RWPE1 (cell line): ENCODE measurements at regions not wholly inside any gene's neighbourhood (a gene's known extent, or its start where the extent isn't known, plus 50 kb on each side); places are given as distances from the start of the nearest gene placed in this dataset.

Experiments used
- CTCF ChIA-PET: fragments of 350-600 bp; sonication (Branson Sonifier 250); formaldehyde crosslinking; extraction: SDS; loops from one replicate; lab custom pipeline; 2021; lab: Yijun Ruan, JAX
- POLR2A ChIA-PET: fragments of 400-600 bp; formaldehyde crosslinking; extraction: SDS; loops from one replicate; lab custom pipeline; 2020; ENCODE audit warnings: antibody characterized with exemption; ENCODE audit not compliant: low non-redundant PET; lab: Yijun Ruan, JAX
- DNase-seq: peaks from one replicate; pipeline ENCODE4 v3.0.0; 2012; ENCODE audit warnings: low spot score
- H3K27ac ChIP-seq: fragments of 450-650 bp; 2 replicates; pipeline ENCODE4 v1.5.1; 2017
- TF ChIP-seq, protein P1 (sequence below): fragments of 450-650 bp; conservative IDR thresholded peaks from 2 replicates; pipeline ENCODE4 v1.5.1; 2017; ENCODE audit warnings: low read depth, mild to moderate bottlenecking

DNA sequence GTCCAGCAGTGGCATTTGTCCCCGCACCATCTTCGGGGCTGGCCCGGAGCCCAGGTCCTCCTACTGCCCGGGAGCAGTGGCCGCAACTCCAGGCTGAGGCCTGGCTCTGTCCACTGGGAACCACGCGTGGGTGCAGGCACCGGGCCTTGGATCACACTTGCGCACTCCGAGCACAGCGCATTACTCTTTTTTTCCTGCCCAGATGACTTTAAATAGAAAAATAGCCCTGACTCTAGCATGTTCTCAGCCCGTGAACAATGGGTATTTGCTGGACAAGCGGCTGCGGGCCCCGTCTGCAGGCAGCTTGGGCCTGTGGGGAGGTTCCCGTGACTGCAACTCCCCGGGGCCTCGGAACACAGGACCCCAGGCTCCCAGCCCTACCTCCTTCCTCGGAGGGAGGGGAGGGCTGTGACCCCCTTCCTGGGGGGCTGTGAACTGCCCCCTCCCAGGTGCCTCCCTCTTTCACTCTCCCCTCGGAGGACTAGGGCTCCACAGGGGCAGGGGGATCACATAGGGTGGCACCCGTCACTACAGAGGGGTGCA is 162.2 kb downstream of the TBXT start:
- CTCF ChIA-PET, result interaction anchor here (1.0 kb wide), 1 partner anchor 42 kb away, joined by 3 read pairs; no protein-coding TSS in a partner anchor
- H3K27ac ChIP-seq, result no peak overlapping the region
- POLR2A ChIA-PET, result no interaction called here
- DNase-seq, result peak; percentile 15
- TF ChIP-seq, protein P1, sequence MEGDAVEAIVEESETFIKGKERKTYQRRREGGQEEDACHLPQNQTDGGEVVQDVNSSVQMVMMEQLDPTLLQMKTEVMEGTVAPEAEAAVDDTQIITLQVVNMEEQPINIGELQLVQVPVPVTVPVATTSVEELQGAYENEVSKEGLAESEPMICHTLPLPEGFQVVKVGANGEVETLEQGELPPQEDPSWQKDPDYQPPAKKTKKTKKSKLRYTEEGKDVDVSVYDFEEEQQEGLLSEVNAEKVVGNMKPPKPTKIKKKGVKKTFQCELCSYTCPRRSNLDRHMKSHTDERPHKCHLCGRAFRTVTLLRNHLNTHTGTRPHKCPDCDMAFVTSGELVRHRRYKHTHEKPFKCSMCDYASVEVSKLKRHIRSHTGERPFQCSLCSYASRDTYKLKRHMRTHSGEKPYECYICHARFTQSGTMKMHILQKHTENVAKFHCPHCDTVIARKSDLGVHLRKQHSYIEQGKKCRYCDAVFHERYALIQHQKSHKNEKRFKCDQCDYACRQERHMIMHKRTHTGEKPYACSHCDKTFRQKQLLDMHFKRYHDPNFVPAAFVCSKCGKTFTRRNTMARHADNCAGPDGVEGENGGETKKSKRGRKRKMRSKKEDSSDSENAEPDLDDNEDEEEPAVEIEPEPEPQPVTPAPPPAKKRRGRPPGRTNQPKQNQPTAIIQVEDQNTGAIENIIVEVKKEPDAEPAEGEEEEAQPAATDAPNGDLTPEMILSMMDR, result no peak

DNA sequence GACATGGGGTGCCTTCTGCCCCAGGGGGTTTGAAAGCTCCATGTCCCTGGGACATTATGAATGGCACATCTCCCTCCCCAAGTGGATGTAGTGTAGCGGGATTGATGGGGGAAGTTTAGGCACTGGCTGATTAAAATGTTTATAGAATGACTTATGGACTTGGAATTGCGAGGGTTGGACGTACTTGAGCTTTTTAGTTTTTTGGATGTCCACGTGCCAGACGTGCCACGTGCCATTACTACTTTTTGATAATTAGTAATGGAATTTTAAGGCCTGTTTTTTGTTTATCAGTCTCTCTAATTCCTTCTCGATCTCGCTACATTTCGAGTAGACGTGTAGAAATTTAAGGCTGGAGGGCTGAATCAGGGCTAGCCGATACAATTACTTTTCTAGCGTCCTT is 162.8 kb downstream of the TBXT start:
- no peak overlapping the region for H3K27ac ChIP-seq
- TF ChIP-seq, protein P1, result no peak
- ChIA-PET POLR2A (no interaction called here), CTCF (no interaction called here)
- no peak for DNase-seq

DNA sequence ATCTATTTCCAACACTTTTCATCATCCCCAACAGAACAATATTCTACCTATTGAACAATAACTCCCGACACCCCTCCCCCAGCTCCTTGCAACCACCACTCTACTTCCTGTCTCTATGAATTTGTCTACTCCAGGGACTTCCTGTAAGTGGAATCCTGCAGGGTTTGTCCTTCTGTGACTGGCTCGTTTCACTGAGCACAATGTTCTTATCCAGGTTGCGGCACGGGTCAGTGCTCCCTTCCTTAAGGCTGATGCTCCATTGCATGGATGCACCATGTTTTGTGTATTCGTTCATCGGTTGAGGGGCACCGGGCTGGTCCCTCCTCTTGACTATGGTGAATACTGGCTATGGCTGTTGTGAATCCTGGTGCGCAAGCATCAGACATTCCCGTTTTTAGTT is 163.2 kb downstream of the TBXT start:
- TF ChIP-seq, protein P1, result no peak
- CTCF ChIA-PET, result no interaction called here
- DNase-seq, result no peak
- H3K27ac ChIP-seq, result no peak overlapping the region
- POLR2A ChIA-PET, result no interaction called here

DNA sequence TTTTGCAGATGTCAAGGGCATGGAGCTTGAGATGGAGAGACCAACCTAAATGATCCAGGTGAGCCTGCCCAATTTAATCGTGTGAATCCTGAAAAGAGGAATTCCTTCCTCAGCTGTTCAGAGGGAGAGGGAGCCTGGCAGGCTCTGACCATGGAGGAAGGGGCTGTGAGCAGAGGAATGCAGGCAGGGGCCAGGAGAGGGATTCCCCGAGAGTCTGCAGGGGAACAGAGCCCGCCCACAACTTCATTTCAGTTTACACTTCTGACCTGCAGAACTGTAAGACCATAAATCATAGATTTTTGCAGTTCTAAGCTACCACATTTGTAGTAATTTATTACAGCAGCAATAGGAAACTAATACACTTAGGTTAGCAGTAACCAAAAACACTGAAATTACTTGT is 164.1 kb downstream of the TBXT start:
- CTCF ChIA-PET, result no interaction called here
- TF ChIP-seq, protein P1, result no peak
- no peak overlapping the region for H3K27ac ChIP-seq
- DNase-seq, result no peak
- POLR2A ChIA-PET, result no interaction called here

DNA sequence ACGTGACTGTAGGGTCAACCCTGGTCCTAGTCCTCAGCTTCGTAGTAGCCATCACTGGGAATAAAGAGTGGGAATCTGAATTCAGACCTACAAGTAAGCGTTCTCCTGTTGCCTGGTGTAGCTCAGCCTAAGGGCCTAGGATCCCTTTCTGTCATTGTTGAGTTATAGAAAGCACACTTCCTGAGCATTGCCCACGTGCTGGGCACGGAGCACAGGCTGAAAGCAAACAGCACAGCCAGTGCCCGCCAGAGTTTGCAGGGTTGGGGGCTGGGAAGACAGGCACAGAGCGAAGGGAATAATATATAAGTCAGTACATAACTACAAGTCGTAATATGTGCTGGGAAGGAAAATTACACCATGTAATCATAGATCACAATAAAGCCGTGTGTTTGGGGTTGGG is 166.3 kb downstream of the TBXT start:
- H3K27ac ChIP-seq, result no peak overlapping the region
- POLR2A ChIA-PET, result no interaction called here
- CTCF ChIA-PET, result interaction anchor here (0.7 kb wide), 1 partner anchor 18 kb away, joined by 3 read pairs; no protein-coding TSS in a partner anchor
- TF ChIP-seq, protein P1, result no peak
- DNase-seq, result no peak

DNA sequence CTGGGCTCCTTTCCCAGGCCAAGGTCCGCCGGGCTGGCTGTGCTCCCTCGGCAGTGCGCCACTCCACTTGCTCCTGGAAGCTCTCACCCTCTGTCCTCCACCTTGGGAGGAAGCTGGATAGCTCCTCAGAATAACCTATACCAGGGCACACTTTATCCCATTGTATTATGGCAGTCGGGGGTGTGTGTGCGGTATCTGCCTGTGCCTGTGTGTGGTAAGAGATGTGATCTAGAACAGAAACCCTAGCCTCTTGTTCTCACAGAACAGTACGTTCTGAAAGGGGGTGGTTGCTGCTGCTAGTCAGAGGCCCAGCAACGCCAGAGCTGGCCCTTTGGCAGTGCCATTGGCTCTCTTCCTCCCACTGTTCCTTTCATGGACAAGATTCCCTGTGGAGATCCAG is 168.4 kb downstream of the TBXT start:
- POLR2A ChIA-PET, result no interaction called here
- TF ChIP-seq, protein P1, result no peak
- CTCF ChIA-PET, result no interaction called here
- H3K27ac ChIP-seq, result no peak overlapping the region
- DNase-seq, result no peak

DNA sequence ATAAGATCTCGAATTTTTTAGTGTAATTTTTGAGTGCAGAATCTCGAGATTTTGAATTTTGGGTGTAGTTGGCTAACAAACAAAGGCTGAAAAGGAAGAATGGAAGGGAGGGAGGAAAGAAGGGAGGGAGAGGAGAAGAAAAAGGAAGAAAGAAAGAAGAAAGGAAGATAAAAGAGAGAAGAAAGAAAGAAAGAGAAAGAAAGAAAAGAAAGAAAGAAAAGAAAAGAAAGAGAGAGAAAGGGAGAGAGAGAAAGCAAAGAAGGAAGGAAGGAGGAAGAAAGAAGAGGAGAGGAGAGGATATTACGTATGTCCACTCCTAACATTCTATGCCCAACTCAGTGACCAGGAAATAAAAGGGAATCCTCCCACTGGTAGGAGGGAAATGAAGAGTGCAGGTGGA is 169.6 kb downstream of the TBXT start:
- CTCF ChIA-PET, result no interaction called here
- no peak overlapping the region for H3K27ac ChIP-seq
- no peak for DNase-seq
- POLR2A ChIA-PET, result no interaction called here
- TF ChIP-seq, protein P1, result no peak
